ENCODE measurements at regions not wholly inside any gene's neighbourhood (a gene's known extent, or its start where the extent isn't known, plus 50 kb on each side); places are given as distances from the start of the nearest gene placed in this dataset.

GRCh38 chr1:199283794-199284193 lies 645.0 kb downstream of the PTPRC start:
- WGBS, result 12% methylated on average over 2 of the region's 2 CpGs
- TF ChIP-seq EP300 (IDR thresholded peaks at IDR 0.05) (no peak), CTCF (IDR thresholded peaks at IDR 0.05) (no peak), POLR2A (IDR thresholded peaks at IDR 0.05) (no peak), POLR2AphosphoS5 (IDR thresholded peaks at IDR 0.05) (no peak)

GRCh38 chr1:199287206-199287605 lies 648.4 kb downstream of the PTPRC start:
- no peaks in the 10 kb centered on the region for H3K36me3 ChIP-seq
- no peak overlapping the region for H3K27ac ChIP-seq
- no peaks in the 10 kb centered on the region for H3K9me3 ChIP-seq
- H3K27me3 ChIP-seq, result no peaks in the 10 kb centered on the region
- no peaks in the 10 kb centered on the region for H3K4me1 ChIP-seq
- no peak for DNase-seq (ENCODE audit: low spot score in 2 of 2)
- no peak overlapping the region for H3K4me3 ChIP-seq
- WGBS, result 96% methylated on average over 1 of the region's 1 CpG
- no peak for TF ChIP-seq POLR2A (IDR thresholded peaks at IDR 0.05)
- no peak for TF ChIP-seq EP300 (IDR thresholded peaks at IDR 0.05)
- no peak for TF ChIP-seq POLR2AphosphoS5 (IDR thresholded peaks at IDR 0.05)
- no peak for TF ChIP-seq CTCF (IDR thresholded peaks at IDR 0.05)

More at GRCh38 chr1:199283794-199284193, 645.0 kb downstream of the PTPRC start:
- Histone ChIP-seq H3K9me3 (no peaks in the 10 kb centered on the region), H3K27ac (no peak overlapping the region), H3K4me3 (no peak overlapping the region), H3K27me3 (no peaks in the 10 kb centered on the region), H3K4me1 (no peaks in the 10 kb centered on the region), H3K36me3 (no peaks in the 10 kb centered on the region)
- DNase-seq (ENCODE audit: low spot score in 2 of 2), result no peak

GRCh38 chr1:199287647-199288046 lies 648.8 kb downstream of the PTPRC start:
- H3K9me3 ChIP-seq, result no peaks in the 10 kb centered on the region
- H3K36me3 ChIP-seq, result no peaks in the 10 kb centered on the region
- no peak overlapping the region for H3K4me3 ChIP-seq
- no peaks in the 10 kb centered on the region for H3K27me3 ChIP-seq
- no peak for DNase-seq (ENCODE audit: low spot score in 2 of 2)
- TF ChIP-seq CTCF (IDR thresholded peaks at IDR 0.05) (no peak), POLR2A (IDR thresholded peaks at IDR 0.05) (no peak), POLR2AphosphoS5 (IDR thresholded peaks at IDR 0.05) (no peak), EP300 (IDR thresholded peaks at IDR 0.05) (no peak)
- no peak overlapping the region for H3K27ac ChIP-seq
- 52% methylated on average over 1 of the region's 1 CpG for WGBS
- H3K4me1 ChIP-seq, result no peaks in the 10 kb centered on the region

GRCh38 chr1:199290186-199290585 lies 651.3 kb downstream of the PTPRC start:
- no peak for DNase-seq (ENCODE audit: low spot score in 2 of 2)
- no peaks in the 10 kb centered on the region for H3K36me3 ChIP-seq
- H3K27me3 ChIP-seq, result no peaks in the 10 kb centered on the region
- H3K27ac ChIP-seq, result no peak overlapping the region
- no peaks in the 10 kb centered on the region for H3K9me3 ChIP-seq
- no peak for TF ChIP-seq CTCF (IDR thresholded peaks at IDR 0.05)
- no peak for TF ChIP-seq EP300 (IDR thresholded peaks at IDR 0.05)
- no peak for TF ChIP-seq POLR2A (IDR thresholded peaks at IDR 0.05)
- TF ChIP-seq POLR2AphosphoS5 (IDR thresholded peaks at IDR 0.05), result no peak
- H3K4me3 ChIP-seq, result no peak overlapping the region
- H3K4me1 ChIP-seq, result no peaks in the 10 kb centered on the region

GRCh38 chr1:199291022-199291740 lies 652.3 kb downstream of the PTPRC start:
- TF ChIP-seq EP300 (IDR thresholded peaks at IDR 0.05) (no peak), CTCF (IDR thresholded peaks at IDR 0.05) (no peak), POLR2A (IDR thresholded peaks at IDR 0.05) (no peak), POLR2AphosphoS5 (IDR thresholded peaks at IDR 0.05) (no peak)
- H3K4me3 ChIP-seq, result no peak overlapping the region
- no peaks in the 10 kb centered on the region for H3K9me3 ChIP-seq
- no peaks in the 10 kb centered on the region for H3K27me3 ChIP-seq
- DNase-seq (ENCODE audit: low spot score in 2 of 2), result no peak
- 25% methylated on average over 2 of the region's 2 CpGs for WGBS
- H3K36me3 ChIP-seq, result no peaks in the 10 kb centered on the region
- no peak overlapping the region for H3K27ac ChIP-seq
- no peaks in the 10 kb centered on the region for H3K4me1 ChIP-seq

All from suprapubic skin (tissue), 4 donors.